GM21390 (cell line): ENCODE measurements at regions not wholly inside any gene's neighbourhood (a gene's known extent, or its start where the extent isn't known, plus 50 kb on each side); places are given as distances from the start of the nearest gene placed in this dataset.

Source experiments
- ATAC-seq: cut with Tn5 transposase; IDR thresholded peaks from one replicate; pipeline ENCODE4 v1.9.1; 2021; ENCODE audit not compliant: unreplicated experiment

GRCh38 chr6:81253821-81254220 is 498.7 kb downstream of the TENT5A start:
- no peak for ATAC-seq

GRCh38 chr6:81252231-81252630 is 500.2 kb downstream of the TENT5A start:
- ATAC-seq, result no peak

- no peak for ATAC-seq
Measured at GRCh38 chr6:81246200-81246599, 506.3 kb downstream of the TENT5A start.

GRCh38 chr6:81242624-81243023 is 509.9 kb downstream of the TENT5A start:
- no peak for ATAC-seq

GRCh38 chr6:81241126-81242041 is 511.1 kb downstream of the TENT5A start:
- no peak for ATAC-seq

GRCh38 chr6:81238390-81238789 is 514.1 kb downstream of the TENT5A start:
- ATAC-seq, result no peak

GRCh38 chr6:81237226-81237625 is 515.3 kb downstream of the TENT5A start:
- no peak for ATAC-seq

- no peak for ATAC-seq
Measured at GRCh38 chr6:81235512-81235911, 517.0 kb downstream of the TENT5A start.

- ATAC-seq, result no peak
Measured at GRCh38 chr6:81233990-81234389, 518.5 kb downstream of the TENT5A start.

- no peak for ATAC-seq
Measured at GRCh38 chr6:81228912-81229555, 523.4 kb downstream of the TENT5A start.

GRCh38 chr6:81226957-81227356 is 525.5 kb downstream of the TENT5A start:
- no peak for ATAC-seq

GRCh38 chr6:81216668-81217067 is 535.8 kb downstream of the TENT5A start:
- no peak for ATAC-seq

GRCh38 chr6:81215092-81215432 is 537.4 kb downstream of the TENT5A start:
- ATAC-seq, result no peak

GRCh38 chr6:81214414-81215091 is 537.9 kb downstream of the TENT5A start:
- ATAC-seq, result no peak

GRCh38 chr6:81204731-81205130 is 547.8 kb downstream of the TENT5A start:
- no peak for ATAC-seq

- no peak for ATAC-seq
Measured at GRCh38 chr6:81194374-81194773, 558.1 kb downstream of the TENT5A start.

- ATAC-seq, result no peak
Measured at GRCh38 chr6:81172056-81172740, 580.3 kb downstream of the TENT5A start.

GRCh38 chr6:81169166-81169565 is 583.3 kb downstream of the TENT5A start:
- ATAC-seq, result no peak

GRCh38 chr6:81166770-81167169 is 585.7 kb downstream of the TENT5A start:
- ATAC-seq, result no peak

- no peak for ATAC-seq
Measured at GRCh38 chr6:81158956-81159355, 593.5 kb downstream of the TENT5A start.

- no peak for ATAC-seq
Measured at GRCh38 chr6:81148751-81149150, 603.7 kb downstream of the TENT5A start.
